K562 (cell line): ENCODE measurements at regions not wholly inside any gene's neighbourhood (a gene's known extent, or its start where the extent isn't known, plus 50 kb on each side); places are given as distances from the start of the nearest gene placed in this dataset.

Experiments
- CTCF ChIP-seq, 3 experiments: IDR thresholded peaks in 2 of 3; conservative IDR thresholded peaks in 1 of 3; 2 replicates each; pipeline ENCODE4 v1.5.1; 2011 to 2012; ENCODE audit warnings: low read length in 3 of 3, mild to moderate bottlenecking in 3 of 3, control low read depth in 2 of 3, improper control_type of control experiment in 1 of 3, inconsistent platforms in 1 of 3, low read depth in 1 of 3, mixed read lengths in 1 of 3, moderate library complexity in 1 of 3; ENCODE audit not compliant: insufficient read depth in 2 of 3
- EP400 ChIP-seq: fragments of 450-650 bp; IDR thresholded peaks from 2 replicates; pipeline ENCODE4 v1.6.1; 2017; ENCODE audit warnings: antibody characterized with exemption, mild to moderate bottlenecking, moderate library complexity
- GATA2 ChIP-seq: sonication (generic); formaldehyde crosslinking; IDR thresholded peaks from 2 replicates; pipeline ENCODE4 v1.4.0; 2020; ENCODE audit warnings: mild to moderate bottlenecking, missing genetic modification reagents
- HBP1 ChIP-seq: fragments of 450-650 bp; formaldehyde crosslinking; IDR thresholded peaks from 2 replicates; pipeline ENCODE4 v1.4.0; 2022; ENCODE audit warnings: missing genetic modification characterization
- SP1 ChIP-seq: sonication (generic); formaldehyde crosslinking; IDR thresholded peaks from 2 replicates; pipeline ENCODE4 v1.8.1; 2022; ENCODE audit warnings: mild to moderate bottlenecking, missing genetic modification reagents
- TAF1 ChIP-seq: IDR thresholded peaks from 2 replicates; pipeline ENCODE4 v1.6.1; 2011; ENCODE audit warnings: mild to moderate bottlenecking, low read length, moderate library complexity; ENCODE audit not compliant: insufficient read depth, control insufficient read depth, severe bottlenecking; ENCODE audit errors: extremely low read depth
- ZC3H11A ChIP-seq: IDR thresholded peaks from 2 replicates; pipeline ENCODE4 v1.6.1; 2012; ENCODE audit warnings: low read depth, low read length, improper control_type of control experiment

- TF ChIP-seq TAF1, result no peak
- no peak for TF ChIP-seq SP1 (CRISPR knock-in tag)
- no peak for TF ChIP-seq ZC3H11A
- no peak for TF ChIP-seq CTCF (IDR thresholded peaks at IDR 0.05 in 2 of 3, conservative IDR thresholded peaks at IDR 0.05 in 1 of 3; ENCODE audit: insufficient read depth in 2 of 3, low read depth in 1 of 3, low read length in 3 of 3)
- TF ChIP-seq GATA2 (CRISPR knock-in tag), result no peak
- TF ChIP-seq EP400, result no peak
- TF ChIP-seq HBP1 (CRISPR knock-in tag), result no peak
These were observed 166.2 kb downstream of the ZIC5 start for GRCh38 chr13:99805361-99805760.
